ENCODE measurements at regions not wholly inside any gene's neighbourhood (a gene's known extent, or its start where the extent isn't known, plus 50 kb on each side); places are given as distances from the start of the nearest gene placed in this dataset.

DNA sequence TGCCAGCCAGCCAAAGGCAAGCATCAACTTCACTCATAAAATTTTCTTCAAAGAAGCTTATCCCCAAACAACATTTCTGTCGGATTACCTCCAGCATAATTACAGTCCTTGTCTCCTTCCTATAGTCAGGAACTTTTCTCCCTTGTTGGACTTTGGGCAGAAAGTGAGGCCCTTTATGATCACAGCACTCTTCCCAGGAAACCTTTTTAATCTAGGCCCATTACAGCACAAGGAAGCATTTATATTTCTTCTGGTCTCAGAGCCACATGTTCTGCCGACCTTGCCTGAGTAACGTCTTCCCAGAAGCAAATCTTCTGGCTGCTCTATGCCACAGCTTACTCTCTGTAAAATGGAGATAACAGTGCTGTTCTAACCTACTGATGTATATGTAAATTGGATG is 437.2 kb upstream of the SLC35B3 start:
- no peak overlapping the region for H3K27ac ChIP-seq (ENCODE audit: low read depth, low read length)
- ChIA-PET POLR2A (no interaction called here), CTCF (no interaction called here)
- H3K9me3 ChIP-seq (ENCODE audit: control insufficient read depth, insufficient read depth, low read length) = peaks cover 21% of the 10 kb centered on the region
- no peaks in the 10 kb centered on the region for H3K27me3 ChIP-seq (ENCODE audit: control insufficient read depth, insufficient read depth, low read length)
- no peak for DNase-seq (ENCODE audit: low read depth, low spot score)
- TF ChIP-seq, protein P1, sequence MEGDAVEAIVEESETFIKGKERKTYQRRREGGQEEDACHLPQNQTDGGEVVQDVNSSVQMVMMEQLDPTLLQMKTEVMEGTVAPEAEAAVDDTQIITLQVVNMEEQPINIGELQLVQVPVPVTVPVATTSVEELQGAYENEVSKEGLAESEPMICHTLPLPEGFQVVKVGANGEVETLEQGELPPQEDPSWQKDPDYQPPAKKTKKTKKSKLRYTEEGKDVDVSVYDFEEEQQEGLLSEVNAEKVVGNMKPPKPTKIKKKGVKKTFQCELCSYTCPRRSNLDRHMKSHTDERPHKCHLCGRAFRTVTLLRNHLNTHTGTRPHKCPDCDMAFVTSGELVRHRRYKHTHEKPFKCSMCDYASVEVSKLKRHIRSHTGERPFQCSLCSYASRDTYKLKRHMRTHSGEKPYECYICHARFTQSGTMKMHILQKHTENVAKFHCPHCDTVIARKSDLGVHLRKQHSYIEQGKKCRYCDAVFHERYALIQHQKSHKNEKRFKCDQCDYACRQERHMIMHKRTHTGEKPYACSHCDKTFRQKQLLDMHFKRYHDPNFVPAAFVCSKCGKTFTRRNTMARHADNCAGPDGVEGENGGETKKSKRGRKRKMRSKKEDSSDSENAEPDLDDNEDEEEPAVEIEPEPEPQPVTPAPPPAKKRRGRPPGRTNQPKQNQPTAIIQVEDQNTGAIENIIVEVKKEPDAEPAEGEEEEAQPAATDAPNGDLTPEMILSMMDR (IDR thresholded peaks at IDR 0.05; ENCODE audit: low read depth, low read length) = no peak
- H3K4me3 ChIP-seq (ENCODE audit: low read depth, low read length) = no peak overlapping the region

DNA sequence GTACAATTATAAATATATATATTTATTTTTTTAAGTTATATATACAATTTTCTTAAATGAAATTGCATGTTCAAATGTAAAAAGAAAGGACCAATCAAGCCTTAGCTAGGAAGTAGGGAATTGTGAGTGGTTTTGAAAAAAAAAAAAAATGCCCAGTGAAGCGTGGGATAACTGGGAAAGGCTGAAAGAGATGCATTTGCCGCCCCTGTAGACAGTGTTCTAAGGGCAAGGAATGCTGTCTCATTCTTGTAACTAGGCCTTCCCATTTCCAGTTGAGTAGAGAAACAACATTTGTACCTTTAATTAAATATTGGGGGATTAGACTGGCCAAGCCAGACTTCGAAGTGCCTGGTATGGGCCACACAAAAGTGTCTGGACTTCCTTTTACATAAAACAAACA is 430.1 kb upstream of the SLC35B3 start:
- ChIA-PET POLR2A (no interaction called here), CTCF (no interaction called here)
- Histone ChIP-seq H3K4me3 (ENCODE audit: low read depth, low read length) (no peak overlapping the region), H3K9me3 (ENCODE audit: control insufficient read depth, insufficient read depth, low read length) (peaks cover 13% of the 10 kb centered on the region; the same call in 1 of the 2 replicates), H3K27me3 (ENCODE audit: control insufficient read depth, insufficient read depth, low read length) (no peaks in the 10 kb centered on the region), H3K27ac (ENCODE audit: low read depth, low read length) (no peak overlapping the region)
- TF ChIP-seq, protein P1 (IDR thresholded peaks at IDR 0.05; ENCODE audit: low read depth, low read length) = no peak
- no peak for DNase-seq (ENCODE audit: low read depth, low spot score)

DNA sequence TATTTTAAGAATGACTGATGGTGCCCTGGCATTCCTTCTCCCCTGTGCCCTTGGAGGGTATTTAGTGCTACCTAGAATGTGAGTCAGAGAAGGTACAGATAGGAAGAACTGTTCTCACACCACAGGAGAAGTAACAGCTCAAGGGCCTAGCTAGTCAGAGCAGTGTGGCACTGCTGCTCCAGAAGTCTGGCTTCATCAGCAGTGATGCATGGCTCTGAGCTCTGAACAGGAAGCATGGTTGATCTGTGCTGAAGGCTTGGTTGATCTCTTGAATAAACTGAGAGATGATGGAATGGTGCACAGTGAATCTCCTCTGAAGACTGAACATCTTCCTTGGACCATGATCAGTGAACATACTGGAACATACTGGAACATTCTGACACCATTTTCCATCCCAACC is 425.3 kb upstream of the SLC35B3 start:
- Histone ChIP-seq H3K4me3 (ENCODE audit: low read depth, low read length) (no peak overlapping the region), H3K27ac (ENCODE audit: low read depth, low read length) (no peak overlapping the region), H3K9me3 (ENCODE audit: control insufficient read depth, insufficient read depth, low read length) (peaks cover 6% of the 10 kb centered on the region; the same call in 1 of the 2 replicates), H3K27me3 (ENCODE audit: control insufficient read depth, insufficient read depth, low read length) (no peaks in the 10 kb centered on the region)
- POLR2A ChIA-PET = no interaction called here
- no peak for DNase-seq (ENCODE audit: low read depth, low spot score)
- TF ChIP-seq, protein P1 (IDR thresholded peaks at IDR 0.05; ENCODE audit: low read depth, low read length) = no peak
- CTCF ChIA-PET = no interaction called here

DNA sequence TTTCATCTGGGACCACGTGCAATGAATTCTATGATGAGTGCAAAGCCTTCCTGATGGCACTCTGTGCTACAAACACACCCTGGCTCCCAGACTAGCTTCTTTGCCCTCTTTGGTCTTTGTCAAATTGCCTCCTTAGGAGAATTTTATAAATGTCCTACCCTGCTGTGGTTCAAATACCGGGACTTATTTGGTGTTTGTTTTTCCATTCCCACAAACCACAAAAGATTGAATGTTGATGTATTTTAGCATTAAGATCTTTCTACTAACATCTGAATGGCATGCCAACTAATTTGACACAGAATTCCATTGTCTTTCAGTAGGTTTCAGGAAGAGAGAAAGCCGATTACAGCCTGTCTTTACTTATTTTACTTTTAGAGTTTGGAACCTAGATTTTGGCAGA is 424.2 kb upstream of the SLC35B3 start:
- TF ChIP-seq, protein P1 (IDR thresholded peaks at IDR 0.05; ENCODE audit: low read depth, low read length) = no peak
- peaks cover 6% of the 10 kb centered on the region; the same call in 1 of the 2 replicates for H3K9me3 ChIP-seq (ENCODE audit: control insufficient read depth, insufficient read depth, low read length)
- H3K27ac ChIP-seq (ENCODE audit: low read depth, low read length) = no peak overlapping the region
- POLR2A ChIA-PET = no interaction called here
- DNase-seq (ENCODE audit: low read depth, low spot score) = no peak
- CTCF ChIA-PET = no interaction called here
- no peaks in the 10 kb centered on the region for H3K27me3 ChIP-seq (ENCODE audit: control insufficient read depth, insufficient read depth, low read length)
- no peak overlapping the region for H3K4me3 ChIP-seq (ENCODE audit: low read depth, low read length)

DNA sequence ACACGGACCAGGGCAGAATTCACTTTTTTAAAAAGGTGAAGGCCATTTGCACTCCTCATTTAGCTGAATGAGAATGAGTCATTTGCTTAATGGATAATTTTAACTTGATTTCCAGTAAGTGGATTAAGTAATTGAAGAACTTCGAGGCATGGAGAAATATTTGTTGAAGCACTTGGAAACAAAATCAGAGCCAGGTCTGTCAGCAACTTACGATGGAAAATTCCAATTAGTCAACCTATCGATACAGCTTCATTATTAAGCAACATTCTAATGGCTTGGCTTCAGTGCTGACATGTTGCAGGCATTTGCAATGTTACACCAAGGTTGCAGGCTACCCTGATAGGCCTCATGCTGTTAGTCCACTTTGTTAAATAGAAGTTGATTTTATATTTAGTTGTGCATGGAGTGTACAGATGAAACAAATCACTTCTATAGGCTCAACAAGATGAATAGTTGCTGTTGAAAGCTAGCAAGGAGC is 423.5 kb upstream of the SLC35B3 start:
- CTCF ChIA-PET = no interaction called here
- TF ChIP-seq, protein P1 (IDR thresholded peaks at IDR 0.05; ENCODE audit: low read depth, low read length) = no peak
- DNase-seq (ENCODE audit: low read depth, low spot score) = no peak
- H3K9me3 ChIP-seq (ENCODE audit: control insufficient read depth, insufficient read depth, low read length) = peaks cover 11% of the 10 kb centered on the region; the same call in 1 of the 2 replicates
- H3K4me3 ChIP-seq (ENCODE audit: low read depth, low read length) = no peak overlapping the region
- POLR2A ChIA-PET = no interaction called here
- H3K27me3 ChIP-seq (ENCODE audit: control insufficient read depth, insufficient read depth, low read length) = no peaks in the 10 kb centered on the region
- H3K27ac ChIP-seq (ENCODE audit: low read depth, low read length) = no peak overlapping the region
